ENCODE measurements at regions not wholly inside any gene's neighbourhood (a gene's known extent, or its start where the extent isn't known, plus 50 kb on each side); places are given as distances from the start of the nearest gene placed in this dataset.
A peak's percentile ranks its signal among the peaks of the same experiment; 100 is the strongest.
"Not testable (repeated sequence)": the region's sequence is repeated elsewhere in the genome, so short reads cannot be mapped to it uniquely, and the experiment has no call there.

GRCh38 chr1:8242498-8242897 is 75.4 kb upstream of the SLC45A1 start:
- Mint-ChIP-seq H3K36me3 (ENCODE audit: insufficient read depth) (peaks cover 6% of the 10 kb centered on the region), H3K9me3 (no peaks in the 10 kb centered on the region), H3K27me3 (peaks cover 9 to 17% of the 10 kb centered on the region in 2 donors), H3K4me1 (ENCODE audit: low read depth in 2 of 2) (peaks cover 6 to 7% of the 10 kb centered on the region in 2 donors), H3K27ac (no peak overlapping the region), H3K4me3 (no peak overlapping the region)
- ATAC-seq (replicated peaks) (no peak), DNase-seq (no peak)

GRCh38 chr1:8241417-8242014 is 76.4 kb upstream of the SLC45A1 start:
- DNase-seq (no peak), ATAC-seq (replicated peaks) (no peak)
- Mint-ChIP-seq H3K27ac (no peak overlapping the region), H3K4me1 (ENCODE audit: low read depth in 2 of 2) (peaks cover 6 to 7% of the 10 kb centered on the region in 2 donors), H3K9me3 (no peaks in the 10 kb centered on the region), H3K4me3 (no peak overlapping the region), H3K36me3 (ENCODE audit: insufficient read depth) (peaks cover 6% of the 10 kb centered on the region), H3K27me3 (peaks cover 9 to 17% of the 10 kb centered on the region in 2 donors)

GRCh38 chr1:8239306-8240023 is 78.4 kb upstream of the SLC45A1 start:
- ATAC-seq (replicated peaks) = no peak
- no peak overlapping the region for H3K27ac Mint-ChIP-seq
- H3K27me3 Mint-ChIP-seq = peaks cover 16 to 28% of the 10 kb centered on the region in 2 donors
- DNase-seq = no peak
- H3K4me1 Mint-ChIP-seq (ENCODE audit: low read depth in 2 of 2) = peaks cover 6 to 7% of the 10 kb centered on the region in 2 donors
- no peaks in the 10 kb centered on the region for H3K9me3 Mint-ChIP-seq
- peaks cover 6% of the 10 kb centered on the region for H3K36me3 Mint-ChIP-seq (ENCODE audit: insufficient read depth)
- no peak overlapping the region for H3K4me3 Mint-ChIP-seq

DNA sequence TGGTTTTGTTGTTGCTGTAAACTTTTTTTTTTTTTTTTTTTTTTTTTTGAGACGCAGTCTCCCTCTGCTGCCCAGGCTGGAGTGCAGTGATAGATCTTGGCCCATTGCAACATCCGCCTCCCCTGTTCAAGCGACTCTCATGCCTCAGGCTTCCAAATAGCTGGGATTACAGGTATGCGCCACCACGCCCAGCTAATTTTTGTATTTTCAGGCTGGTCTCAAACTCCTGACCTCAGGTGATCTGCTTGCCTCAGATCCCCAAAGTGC is 78.9 kb upstream of the SLC45A1 start:
- no peak overlapping the region for H3K27ac Mint-ChIP-seq
- H3K27me3 Mint-ChIP-seq = peaks cover 16 to 31% of the 10 kb centered on the region in 2 donors
- ATAC-seq (replicated peaks) (no peak), DNase-seq (no peak)
- H3K4me1 Mint-ChIP-seq (ENCODE audit: low read depth in 2 of 2) = peaks cover 6 to 7% of the 10 kb centered on the region in 2 donors
- no peaks in the 10 kb centered on the region for H3K9me3 Mint-ChIP-seq
- H3K4me3 Mint-ChIP-seq = no peak overlapping the region
- H3K36me3 Mint-ChIP-seq (ENCODE audit: insufficient read depth) = peaks cover 6% of the 10 kb centered on the region

- peaks cover 6 to 7% of the 10 kb centered on the region in 2 donors for H3K4me1 Mint-ChIP-seq (ENCODE audit: low read depth in 2 of 2)
- ATAC-seq (replicated peaks) (no peak), DNase-seq (no peak)
- peaks cover 6% of the 10 kb centered on the region for H3K36me3 Mint-ChIP-seq (ENCODE audit: insufficient read depth)
- no peak overlapping the region for H3K4me3 Mint-ChIP-seq
- no peaks in the 10 kb centered on the region for H3K9me3 Mint-ChIP-seq
- H3K27me3 Mint-ChIP-seq = peaks cover 16 to 31% of the 10 kb centered on the region in 2 donors
- no peak overlapping the region for H3K27ac Mint-ChIP-seq
Measured at GRCh38 chr1:8238141-8239038, 79.5 kb upstream of the SLC45A1 start.

DNA sequence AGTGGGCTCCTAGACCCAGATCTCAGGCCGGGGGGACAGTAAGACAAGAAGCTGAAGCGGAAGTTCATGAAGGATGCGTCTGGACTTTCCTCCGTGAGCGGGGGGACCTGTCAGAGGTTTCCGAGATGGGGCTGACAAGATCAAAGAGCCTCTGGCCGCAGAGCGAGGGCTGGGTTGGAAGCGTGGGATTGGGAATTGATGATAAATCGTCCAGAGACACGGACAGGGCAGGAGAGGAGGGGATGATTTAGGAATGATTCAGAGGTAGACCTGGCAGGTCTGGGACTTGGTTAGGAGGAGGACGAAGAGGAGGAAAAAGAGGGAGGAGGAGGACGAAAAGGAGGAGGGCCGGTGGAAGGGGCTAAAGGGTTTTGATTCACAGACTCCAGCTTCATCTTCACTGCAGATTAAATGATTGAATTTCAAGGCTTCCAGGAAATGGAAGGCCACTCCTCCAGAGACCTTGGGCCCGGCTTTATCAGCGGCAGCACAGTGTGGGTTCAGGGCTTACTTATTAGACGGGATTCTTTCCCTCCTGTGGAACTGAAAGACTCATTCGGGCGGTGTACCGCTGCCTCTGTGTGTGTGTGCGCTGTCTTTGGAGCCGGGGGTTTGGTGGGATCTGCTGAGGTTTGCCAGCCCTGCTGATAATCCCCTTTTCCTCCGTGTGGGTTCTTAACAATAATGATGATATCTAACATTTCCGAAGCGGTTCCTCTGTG is 85.7 kb upstream of the SLC45A1 start:
- no peak for DNase-seq
- Mint-ChIP-seq H3K27ac (no peak overlapping the region), H3K4me3 (no peak overlapping the region), H3K4me1 (ENCODE audit: low read depth in 2 of 2) (no peaks in the 10 kb centered on the region), H3K36me3 (ENCODE audit: insufficient read depth) (no peaks in the 10 kb centered on the region), H3K27me3 (peaks cover 18 to 47% of the 10 kb centered on the region in 2 donors), H3K9me3 (no peaks in the 10 kb centered on the region)
- ATAC-seq (replicated peaks) = no peak

DNA sequence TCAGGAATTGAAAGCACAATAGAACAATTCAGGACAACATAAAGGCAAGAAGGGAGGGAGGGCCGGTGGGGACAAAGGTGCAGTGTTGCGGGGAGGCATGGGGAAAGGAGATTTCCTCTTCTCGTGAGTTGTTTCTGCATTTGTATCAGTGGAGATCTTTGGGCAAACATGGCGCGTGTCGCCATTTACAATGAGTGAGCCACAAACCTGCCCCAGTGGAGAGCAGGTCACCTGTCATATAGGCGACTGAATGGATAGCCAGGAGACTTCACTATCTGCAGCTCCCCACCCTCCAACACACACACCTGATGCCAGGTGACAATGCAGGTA is 87.7 kb upstream of the SLC45A1 start:
- Mint-ChIP-seq H3K27me3 (peaks cover 23 to 59% of the 10 kb centered on the region in 2 donors), H3K4me1 (ENCODE audit: low read depth in 2 of 2) (no peaks in the 10 kb centered on the region), H3K36me3 (ENCODE audit: insufficient read depth) (no peaks in the 10 kb centered on the region), H3K27ac (no peak overlapping the region), H3K9me3 (no peaks in the 10 kb centered on the region), H3K4me3 (no peak overlapping the region)
- ATAC-seq (replicated peaks) = no peak
- no peak for DNase-seq

- Mint-ChIP-seq H3K4me1 (ENCODE audit: low read depth in 2 of 2) (peaks cover 4 to 5% of the 10 kb centered on the region in 2 donors), H3K36me3 (ENCODE audit: insufficient read depth) (no peaks in the 10 kb centered on the region), H3K27ac (no peak overlapping the region), H3K27me3 (peaks cover 16 to 58% of the 10 kb centered on the region in 2 donors), H3K4me3 (no peak overlapping the region), H3K9me3 (no peaks in the 10 kb centered on the region)
- ATAC-seq (replicated peaks) (no peak), DNase-seq (no peak)
Measured at GRCh38 chr1:8228253-8228652, 89.7 kb upstream of the SLC45A1 start.

DNA sequence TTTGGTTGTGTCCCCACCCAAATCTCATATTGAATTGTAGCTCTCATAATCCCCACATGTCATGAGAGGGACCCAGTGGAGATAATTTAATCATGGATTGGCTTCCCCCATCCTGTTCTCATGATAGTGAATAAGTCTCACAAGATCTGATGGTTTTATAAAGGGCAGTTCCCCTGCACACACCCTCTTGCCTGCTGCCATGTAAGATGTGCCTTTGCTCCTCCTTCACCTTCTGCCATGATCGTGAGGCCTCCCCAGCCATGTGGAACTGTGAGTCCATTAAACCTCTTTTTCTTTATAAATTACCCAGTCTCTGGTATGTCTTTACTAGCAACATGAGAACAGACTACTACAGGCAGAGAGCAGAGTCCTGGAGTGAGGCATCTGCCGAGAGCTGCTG is 90.2 kb upstream of the SLC45A1 start:
- not testable (repeated sequence) for H3K4me1 Mint-ChIP-seq (ENCODE audit: low read depth in 2 of 2); H3K4me3 Mint-ChIP-seq
- peak overlapping the region; percentile 10 to 53 for H3K27ac Mint-ChIP-seq

GRCh38 chr1:8226747-8227146 is 91.2 kb upstream of the SLC45A1 start:
- Mint-ChIP-seq H3K4me3 (no peak overlapping the region), H3K27me3 (peaks cover 16 to 51% of the 10 kb centered on the region in 2 donors), H3K36me3 (ENCODE audit: insufficient read depth) (no peaks in the 10 kb centered on the region), H3K27ac (peak overlapping the region; percentile 21 to 71), H3K4me1 (ENCODE audit: low read depth in 2 of 2) (peaks cover 4 to 5% of the 10 kb centered on the region in 2 donors), H3K9me3 (no peaks in the 10 kb centered on the region)
- DNase-seq (no peak), ATAC-seq (replicated peaks) (no peak)

More for the DNA sequence above, 90.2 kb upstream of the SLC45A1 start:
- not testable (repeated sequence) for H3K9me3 Mint-ChIP-seq; DNase-seq; H3K36me3 Mint-ChIP-seq (ENCODE audit: insufficient read depth); ATAC-seq (replicated peaks)
- H3K27me3 Mint-ChIP-seq = peaks cover 16 to 58% of the 10 kb centered on the region in 2 donors

DNA sequence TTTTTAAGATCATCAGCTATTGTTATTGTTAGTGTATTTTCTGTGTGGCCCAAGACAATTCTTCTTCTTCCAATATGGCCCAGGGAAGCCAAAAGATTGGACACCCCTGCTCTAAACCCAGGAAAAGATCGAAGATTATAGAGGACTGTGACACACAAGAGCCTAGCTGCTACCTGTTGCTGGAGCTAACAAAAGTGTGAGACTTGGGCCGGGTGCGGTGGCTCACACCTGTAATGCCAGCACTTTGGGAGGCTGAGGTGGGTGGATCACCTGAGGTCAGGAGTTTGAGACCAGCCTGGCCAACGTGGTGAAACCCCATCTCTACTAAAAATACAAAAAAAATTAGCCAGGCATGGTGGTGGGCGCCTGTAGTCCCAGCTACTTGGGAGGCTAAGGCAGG is 91.9 kb upstream of the SLC45A1 start:
- Mint-ChIP-seq H3K27me3 (peaks cover 16 to 57% of the 10 kb centered on the region in 2 donors), H3K27ac (peak overlapping the region in 1 of 2 donors; percentile 21)
- not testable (repeated sequence) for H3K9me3 Mint-ChIP-seq; H3K4me3 Mint-ChIP-seq; H3K36me3 Mint-ChIP-seq (ENCODE audit: insufficient read depth); H3K4me1 Mint-ChIP-seq (ENCODE audit: low read depth in 2 of 2); ATAC-seq (replicated peaks); DNase-seq

GRCh38 chr1:8223526-8223925 is 94.4 kb upstream of the SLC45A1 start:
- H3K27me3 Mint-ChIP-seq = peaks cover 21 to 75% of the 10 kb centered on the region in 2 donors
- H3K9me3 Mint-ChIP-seq = no peaks in the 10 kb centered on the region
- ATAC-seq (replicated peaks) (no peak), DNase-seq (no peak)
- H3K27ac Mint-ChIP-seq = no peak overlapping the region
- peaks cover 5 to 6% of the 10 kb centered on the region in 2 donors for H3K4me1 Mint-ChIP-seq (ENCODE audit: low read depth in 2 of 2)
- H3K36me3 Mint-ChIP-seq (ENCODE audit: insufficient read depth) = no peaks in the 10 kb centered on the region
- no peak overlapping the region for H3K4me3 Mint-ChIP-seq

DNA sequence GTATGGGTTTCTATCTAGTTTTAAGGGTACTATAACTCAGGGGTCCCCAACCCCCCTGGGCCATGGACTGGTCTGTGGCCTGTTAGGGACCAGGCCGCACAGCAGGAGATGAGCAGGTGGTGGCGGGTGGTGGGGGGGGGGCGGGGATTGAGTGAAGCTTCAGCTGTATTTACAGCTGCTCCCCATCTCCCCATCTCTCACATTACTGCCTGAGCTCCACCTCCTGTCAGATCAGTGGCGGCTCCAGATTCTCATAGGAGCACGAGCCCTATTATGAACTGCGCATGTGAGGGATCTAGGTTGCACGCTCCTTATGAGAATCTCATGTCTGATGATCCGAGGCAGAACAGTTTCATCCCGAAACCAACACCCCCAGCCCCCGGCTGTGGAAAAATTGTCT is 95.1 kb upstream of the SLC45A1 start:
- H3K27ac Mint-ChIP-seq = no peak overlapping the region
- no peaks in the 10 kb centered on the region for H3K9me3 Mint-ChIP-seq
- H3K4me1 Mint-ChIP-seq (ENCODE audit: low read depth in 2 of 2) = peaks cover 6 to 11% of the 10 kb centered on the region in 2 donors
- H3K36me3 Mint-ChIP-seq (ENCODE audit: insufficient read depth) = no peaks in the 10 kb centered on the region
- DNase-seq (no peak), ATAC-seq (replicated peaks) (no peak)
- peaks cover 14 to 75% of the 10 kb centered on the region in 2 donors for H3K27me3 Mint-ChIP-seq
- H3K4me3 Mint-ChIP-seq = no peak overlapping the region

Measured in effector memory CD8-positive, alpha-beta T cell (primary cell).